ENCODE measurements at regions not wholly inside any gene's neighbourhood (a gene's known extent, or its start where the extent isn't known, plus 50 kb on each side); places are given as distances from the start of the nearest gene placed in this dataset.

DNA sequence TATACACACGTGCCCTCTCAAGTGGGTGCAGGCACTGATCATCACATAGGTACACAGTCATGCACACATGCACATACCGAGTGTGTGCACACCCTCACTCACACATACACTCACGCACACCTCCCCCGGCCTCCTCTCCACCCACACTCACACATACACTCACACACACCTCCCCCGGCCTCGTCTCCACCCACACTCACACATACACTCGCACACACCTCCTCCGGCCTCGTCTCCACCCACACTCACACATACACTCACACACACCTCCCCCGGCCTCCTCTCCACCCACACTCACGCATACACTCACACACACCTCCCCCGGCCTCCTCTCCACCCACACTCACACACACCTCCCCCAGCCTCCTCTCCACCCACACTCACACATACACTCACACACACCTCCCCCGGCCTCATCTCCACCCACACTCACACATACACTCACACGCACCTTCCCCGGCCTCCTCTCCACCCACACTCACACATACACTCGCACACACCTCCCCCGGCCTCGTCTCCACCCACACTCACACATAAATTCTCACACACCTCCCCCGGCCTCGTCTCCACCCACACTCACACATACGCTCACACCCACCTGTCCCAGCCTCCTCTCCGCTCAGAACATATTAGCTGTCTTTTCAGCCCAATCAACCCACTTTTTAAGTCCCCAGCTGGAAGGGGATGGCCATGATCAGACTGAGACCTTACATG is 105.2 kb upstream of the VSTM2B start:
- Histone ChIP-seq H3K36me3 (no peaks in the 10 kb centered on the region), H3K27me3 (no peaks in the 10 kb centered on the region), H3K27ac (no peak overlapping the region), H3K9me3 (no peaks in the 10 kb centered on the region), H3K4me1 (no peaks in the 10 kb centered on the region), H3K4me3 (no peak overlapping the region)
- no peak for TF ChIP-seq POLR2A (IDR thresholded peaks at IDR 0.05)
- no peak for TF ChIP-seq CTCF (IDR thresholded peaks at IDR 0.05)
- no peak for TF ChIP-seq POLR2AphosphoS5 (IDR thresholded peaks at IDR 0.05; ENCODE audit: insufficient read depth in 1 of 2, low read depth in 1 of 2)
- intact Hi-C loops (cut with DNase I) = no loop called here
- DNase-seq (ENCODE audit: extremely low spot score in 2 of 2) = no peak

- H3K9me3 ChIP-seq = no peaks in the 10 kb centered on the region
- no peak overlapping the region for H3K27ac ChIP-seq
- intact Hi-C loops (cut with DNase I) = no loop called here
- TF ChIP-seq POLR2A (IDR thresholded peaks at IDR 0.05) (no peak), CTCF (IDR thresholded peaks at IDR 0.05) (no peak), POLR2AphosphoS5 (IDR thresholded peaks at IDR 0.05; ENCODE audit: insufficient read depth in 1 of 2, low read depth in 1 of 2) (no peak)
- H3K4me3 ChIP-seq = no peak overlapping the region
- no peaks in the 10 kb centered on the region for H3K36me3 ChIP-seq
- no peaks in the 10 kb centered on the region for H3K27me3 ChIP-seq
- no peaks in the 10 kb centered on the region for H3K4me1 ChIP-seq
- DNase-seq (ENCODE audit: extremely low spot score in 2 of 2) = no peak
Measured at GRCh38 chr19:29421196-29421545, 104.6 kb upstream of the VSTM2B start.

- no peak overlapping the region for H3K27ac ChIP-seq
- H3K9me3 ChIP-seq = no peaks in the 10 kb centered on the region
- no peaks in the 10 kb centered on the region for H3K4me1 ChIP-seq
- H3K36me3 ChIP-seq = no peaks in the 10 kb centered on the region
- intact Hi-C loops (cut with DNase I) = no loop called here
- DNase-seq (ENCODE audit: extremely low spot score in 2 of 2) = no peak
- H3K4me3 ChIP-seq = no peak overlapping the region
- TF ChIP-seq POLR2AphosphoS5 (IDR thresholded peaks at IDR 0.05; ENCODE audit: insufficient read depth in 1 of 2, low read depth in 1 of 2) (no peak), CTCF (IDR thresholded peaks at IDR 0.05) (no peak), POLR2A (IDR thresholded peaks at IDR 0.05) (no peak)
- H3K27me3 ChIP-seq = no peaks in the 10 kb centered on the region
Measured at GRCh38 chr19:29422047-29422446, 103.7 kb upstream of the VSTM2B start.

DNA sequence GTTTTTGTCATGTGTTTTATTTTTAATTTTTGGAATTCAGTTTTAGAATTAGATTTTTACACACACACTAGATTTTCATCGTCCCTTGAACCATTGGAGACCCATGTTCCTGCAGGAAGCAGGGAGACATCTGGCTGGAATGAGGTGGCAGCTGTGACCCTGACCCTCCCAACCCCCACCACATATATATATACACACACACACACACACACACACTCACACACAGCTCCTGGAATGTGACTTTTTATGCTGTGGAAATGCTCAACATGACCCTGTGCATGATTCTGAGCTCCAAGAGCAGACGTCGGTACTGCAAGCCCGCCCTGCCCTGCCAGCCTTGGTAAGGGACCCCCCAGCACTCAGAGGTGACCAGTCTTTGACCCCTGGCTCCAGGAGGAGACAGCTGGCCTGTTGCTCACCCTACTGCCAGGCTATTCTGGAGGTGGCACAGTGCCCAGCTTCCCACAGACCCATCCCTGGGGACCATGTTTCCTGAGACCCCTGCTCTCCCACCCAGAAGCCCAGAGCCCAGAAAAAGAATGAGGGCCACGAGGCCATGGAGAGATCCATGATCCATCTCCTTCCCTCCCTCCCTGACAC is 103.2 kb upstream of the VSTM2B start:
- Histone ChIP-seq H3K36me3 (no peaks in the 10 kb centered on the region), H3K27me3 (no peaks in the 10 kb centered on the region), H3K4me3 (no peak overlapping the region), H3K4me1 (no peaks in the 10 kb centered on the region), H3K9me3 (no peaks in the 10 kb centered on the region), H3K27ac (no peak overlapping the region)
- TF ChIP-seq POLR2AphosphoS5 (IDR thresholded peaks at IDR 0.05; ENCODE audit: insufficient read depth in 1 of 2, low read depth in 1 of 2) = no peak
- no peak for TF ChIP-seq POLR2A (IDR thresholded peaks at IDR 0.05)
- TF ChIP-seq CTCF (IDR thresholded peaks at IDR 0.05) = no peak
- intact Hi-C loops (cut with DNase I) = no loop called here
- DNase-seq (ENCODE audit: extremely low spot score in 2 of 2) = no peak

- H3K36me3 ChIP-seq = no peaks in the 10 kb centered on the region
- no peak for TF ChIP-seq CTCF (IDR thresholded peaks at IDR 0.05)
- TF ChIP-seq POLR2AphosphoS5 (IDR thresholded peaks at IDR 0.05; ENCODE audit: insufficient read depth in 1 of 2, low read depth in 1 of 2) = no peak
- no peak for TF ChIP-seq POLR2A (IDR thresholded peaks at IDR 0.05)
- DNase-seq (ENCODE audit: extremely low spot score in 2 of 2) = no peak
- H3K9me3 ChIP-seq = no peaks in the 10 kb centered on the region
- no peaks in the 10 kb centered on the region for H3K4me1 ChIP-seq
- H3K27me3 ChIP-seq = no peaks in the 10 kb centered on the region
- no peak overlapping the region for H3K27ac ChIP-seq
- H3K4me3 ChIP-seq = no peak overlapping the region
- intact Hi-C loops (cut with DNase I) = no loop called here
Measured at GRCh38 chr19:29428071-29428470, 97.7 kb upstream of the VSTM2B start.
